Nephron (organoid): ENCODE measurements at regions not wholly inside any gene's neighbourhood (a gene's known extent, or its start where the extent isn't known, plus 50 kb on each side); places are given as distances from the start of the nearest gene placed in this dataset.

ENCODE experiments used
- H3K27ac Mint-ChIP-seq, 3 experiments: 2 replicates each; pipeline ENCODE4 v1.8.0; 2020; ENCODE audit warnings: mixed read lengths in 3 of 3, mild to moderate bottlenecking in 2 of 3, moderate library complexity in 1 of 3
- H3K27me3 Mint-ChIP-seq: 2 replicates; pipeline ENCODE4 v1.8.0; 2021; ENCODE audit warnings: low read depth, mild to moderate bottlenecking, moderate library complexity, mixed read lengths
- H3K36me3 Mint-ChIP-seq: 2 replicates; pipeline ENCODE4 v1.8.0; 2020; ENCODE audit warnings: low read depth, mixed read lengths
- H3K4me1 Mint-ChIP-seq: 2 replicates; pipeline ENCODE4 v1.8.0; 2020; ENCODE audit warnings: mixed read lengths
- H3K4me3 Mint-ChIP-seq, 3 experiments: 2 replicates each; pipeline ENCODE4 v1.8.0; 2020; ENCODE audit warnings: mild to moderate bottlenecking in 3 of 3, mixed read lengths in 3 of 3, moderate library complexity in 2 of 3
- H3K9me3 Mint-ChIP-seq: 2 replicates; pipeline ENCODE4 v1.8.0; 2020; ENCODE audit warnings: mixed read lengths
- TF ChIP-seq, protein P1 (sequence below), 3 experiments: fragments of 200-600 bp; sonication (generic); IDR thresholded peaks; one replicate each; pipeline ENCODE4 v1.5.0; 2021; ENCODE audit warnings: antibody characterized with exemption in 3 of 3; ENCODE audit not compliant: unreplicated experiment in 3 of 3

DNA sequence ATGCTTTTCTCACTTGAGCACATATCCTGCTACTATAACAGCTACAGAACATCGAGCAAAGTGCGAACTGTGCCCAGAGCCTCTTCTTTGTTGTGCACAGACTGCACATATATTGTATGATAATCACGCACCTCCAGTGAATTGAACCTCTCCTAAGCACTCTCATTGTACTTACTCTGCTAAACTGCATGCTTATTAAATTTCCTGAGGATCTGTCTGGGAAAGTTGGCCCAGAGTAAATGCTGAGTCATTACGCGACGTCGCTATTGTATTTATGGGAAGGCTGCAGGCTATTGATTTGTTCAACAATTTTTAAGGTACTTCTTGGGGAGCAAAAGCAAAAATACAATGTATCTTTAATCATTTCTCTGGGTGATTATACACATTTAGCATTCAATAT lies 399.6 kb upstream of the DSEL start:
- no peak overlapping the region for H3K4me3 Mint-ChIP-seq
- H3K4me1 Mint-ChIP-seq: no peaks in the 10 kb centered on the region
- H3K36me3 Mint-ChIP-seq: no peaks in the 10 kb centered on the region
- H3K9me3 Mint-ChIP-seq: peaks cover 6% of the 10 kb centered on the region
- H3K27me3 Mint-ChIP-seq: no peaks in the 10 kb centered on the region
- H3K27ac Mint-ChIP-seq: no peak overlapping the region
- TF ChIP-seq, protein P1, sequence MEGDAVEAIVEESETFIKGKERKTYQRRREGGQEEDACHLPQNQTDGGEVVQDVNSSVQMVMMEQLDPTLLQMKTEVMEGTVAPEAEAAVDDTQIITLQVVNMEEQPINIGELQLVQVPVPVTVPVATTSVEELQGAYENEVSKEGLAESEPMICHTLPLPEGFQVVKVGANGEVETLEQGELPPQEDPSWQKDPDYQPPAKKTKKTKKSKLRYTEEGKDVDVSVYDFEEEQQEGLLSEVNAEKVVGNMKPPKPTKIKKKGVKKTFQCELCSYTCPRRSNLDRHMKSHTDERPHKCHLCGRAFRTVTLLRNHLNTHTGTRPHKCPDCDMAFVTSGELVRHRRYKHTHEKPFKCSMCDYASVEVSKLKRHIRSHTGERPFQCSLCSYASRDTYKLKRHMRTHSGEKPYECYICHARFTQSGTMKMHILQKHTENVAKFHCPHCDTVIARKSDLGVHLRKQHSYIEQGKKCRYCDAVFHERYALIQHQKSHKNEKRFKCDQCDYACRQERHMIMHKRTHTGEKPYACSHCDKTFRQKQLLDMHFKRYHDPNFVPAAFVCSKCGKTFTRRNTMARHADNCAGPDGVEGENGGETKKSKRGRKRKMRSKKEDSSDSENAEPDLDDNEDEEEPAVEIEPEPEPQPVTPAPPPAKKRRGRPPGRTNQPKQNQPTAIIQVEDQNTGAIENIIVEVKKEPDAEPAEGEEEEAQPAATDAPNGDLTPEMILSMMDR (IDR thresholded peaks at IDR 0.05; ENCODE audit: unreplicated experiment in 3 of 3): no peak

DNA sequence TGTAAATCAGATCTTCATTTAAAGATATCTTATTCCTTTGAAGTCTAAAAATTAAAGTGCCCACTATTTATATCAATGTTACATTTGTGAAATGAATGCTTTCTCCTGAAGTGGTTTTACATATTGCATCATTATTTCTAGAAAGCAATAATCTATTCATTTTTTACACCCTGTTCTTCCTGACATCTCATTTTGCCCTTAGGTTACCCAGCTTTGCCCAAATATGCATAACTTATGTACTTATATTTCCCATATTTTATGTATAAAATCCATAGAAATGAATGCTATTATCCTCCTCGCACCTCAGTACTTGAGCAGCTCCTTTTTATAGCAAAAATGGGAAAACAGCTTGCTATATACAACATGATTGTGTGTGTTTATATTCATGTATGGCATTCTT lies 396.5 kb upstream of the DSEL start:
- Mint-ChIP-seq H3K4me1 (no peaks in the 10 kb centered on the region), H3K27me3 (no peaks in the 10 kb centered on the region), H3K36me3 (no peaks in the 10 kb centered on the region), H3K9me3 (no peaks in the 10 kb centered on the region), H3K27ac (no peak overlapping the region), H3K4me3 (no peak overlapping the region)
- TF ChIP-seq, protein P1 (IDR thresholded peaks at IDR 0.05; ENCODE audit: unreplicated experiment in 3 of 3): no peak

DNA sequence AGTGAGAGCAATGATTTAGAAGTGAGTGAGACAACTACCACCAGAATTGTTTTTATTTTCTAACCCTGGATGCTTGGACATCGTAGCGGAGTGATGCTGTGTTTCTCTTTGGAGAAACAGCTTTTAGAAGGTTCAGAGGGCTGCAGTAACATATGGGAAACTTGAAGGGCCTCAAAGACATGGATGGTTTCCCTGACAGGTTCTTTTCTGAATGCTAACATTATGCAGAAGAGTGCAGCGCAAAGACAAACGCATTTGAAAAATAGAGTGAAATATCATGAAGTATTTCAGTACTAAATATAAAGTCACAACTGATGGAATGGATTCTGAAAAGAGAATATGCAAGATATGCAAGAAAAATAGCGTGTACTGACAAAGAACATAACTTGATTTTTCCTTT lies 385.1 kb upstream of the DSEL start:
- no peak overlapping the region for H3K4me3 Mint-ChIP-seq
- no peak overlapping the region for H3K27ac Mint-ChIP-seq
- H3K36me3 Mint-ChIP-seq: no peaks in the 10 kb centered on the region
- no peaks in the 10 kb centered on the region for H3K9me3 Mint-ChIP-seq
- H3K27me3 Mint-ChIP-seq: no peaks in the 10 kb centered on the region
- H3K4me1 Mint-ChIP-seq: no peaks in the 10 kb centered on the region
- TF ChIP-seq, protein P1 (IDR thresholded peaks at IDR 0.05; ENCODE audit: unreplicated experiment in 3 of 3): no peak

DNA sequence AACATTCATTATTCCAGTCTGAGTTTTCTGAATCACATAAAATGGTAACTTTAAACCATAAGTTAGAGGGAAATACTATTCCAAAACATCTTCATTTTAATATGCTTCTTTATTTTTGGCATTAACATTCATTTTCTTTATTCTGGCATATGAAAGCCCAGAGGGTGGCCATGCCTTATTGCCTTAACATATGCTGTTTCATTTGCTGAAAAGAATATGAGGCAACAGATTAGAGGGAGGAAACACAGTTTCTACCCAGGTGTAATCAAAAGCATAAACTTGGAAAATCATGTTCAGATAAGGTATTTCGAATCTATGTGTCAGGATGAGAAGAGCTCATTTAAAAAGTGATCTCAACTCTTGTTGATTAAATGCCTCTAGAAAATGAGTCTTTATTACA lies 379.9 kb upstream of the DSEL start:
- no peaks in the 10 kb centered on the region for H3K27me3 Mint-ChIP-seq
- H3K4me1 Mint-ChIP-seq: no peaks in the 10 kb centered on the region
- no peak overlapping the region for H3K4me3 Mint-ChIP-seq
- no peaks in the 10 kb centered on the region for H3K36me3 Mint-ChIP-seq
- TF ChIP-seq, protein P1 (IDR thresholded peaks at IDR 0.05; ENCODE audit: unreplicated experiment in 3 of 3): no peak
- no peaks in the 10 kb centered on the region for H3K9me3 Mint-ChIP-seq
- no peak overlapping the region for H3K27ac Mint-ChIP-seq

DNA sequence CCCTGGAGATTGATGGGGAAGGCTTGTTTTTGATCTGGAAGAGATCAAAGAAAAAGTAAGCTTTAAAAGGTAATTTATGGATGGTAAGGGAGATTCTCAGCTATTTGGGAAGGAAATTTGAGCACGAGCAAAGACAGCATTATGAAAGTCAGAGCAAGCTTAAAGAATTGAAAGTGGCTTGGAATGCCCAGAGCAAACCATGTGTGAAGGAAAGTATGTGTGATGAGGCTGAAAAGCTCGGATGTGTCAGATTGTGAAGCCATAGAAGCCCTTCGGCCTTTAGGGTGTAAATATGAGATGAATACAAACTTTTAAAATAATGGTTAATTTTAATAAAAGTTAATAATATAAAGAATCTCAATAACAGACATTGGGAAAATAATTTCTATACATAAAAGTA lies 377.4 kb upstream of the DSEL start:
- H3K27me3 Mint-ChIP-seq: no peaks in the 10 kb centered on the region
- no peak overlapping the region for H3K4me3 Mint-ChIP-seq
- no peaks in the 10 kb centered on the region for H3K9me3 Mint-ChIP-seq
- no peaks in the 10 kb centered on the region for H3K4me1 Mint-ChIP-seq
- no peak overlapping the region for H3K27ac Mint-ChIP-seq
- no peaks in the 10 kb centered on the region for H3K36me3 Mint-ChIP-seq
- TF ChIP-seq, protein P1 (IDR thresholded peaks at IDR 0.05; ENCODE audit: unreplicated experiment in 3 of 3): no peak

DNA sequence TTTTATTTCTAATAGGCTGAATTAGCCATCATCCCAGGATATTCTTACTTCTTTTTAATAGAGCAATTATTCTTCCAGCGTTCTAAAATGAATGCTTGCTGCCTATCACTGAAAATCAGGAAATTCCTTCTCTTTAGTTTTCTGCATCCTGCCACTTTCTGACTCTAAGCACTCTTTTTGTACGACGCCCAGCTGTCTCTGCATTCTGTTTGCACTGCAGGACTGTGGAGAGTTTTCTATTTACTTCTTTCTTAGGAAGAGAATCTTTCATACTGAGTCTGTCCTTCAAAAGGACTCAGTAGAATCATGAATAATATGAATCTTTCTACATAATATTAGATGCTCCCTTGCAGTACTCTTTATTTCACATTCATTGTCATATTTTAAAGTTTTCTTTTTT lies 360.4 kb upstream of the DSEL start:
- TF ChIP-seq, protein P1 (IDR thresholded peaks at IDR 0.05; ENCODE audit: unreplicated experiment in 3 of 3): no peak
- H3K27ac Mint-ChIP-seq: no peak overlapping the region
- no peaks in the 10 kb centered on the region for H3K4me1 Mint-ChIP-seq
- H3K4me3 Mint-ChIP-seq: no peak overlapping the region
- H3K36me3 Mint-ChIP-seq: no peaks in the 10 kb centered on the region
- H3K9me3 Mint-ChIP-seq: no peaks in the 10 kb centered on the region
- H3K27me3 Mint-ChIP-seq: no peaks in the 10 kb centered on the region
